ENCODE measurements at regions not wholly inside any gene's neighbourhood (a gene's known extent, or its start where the extent isn't known, plus 50 kb on each side); places are given as distances from the start of the nearest gene placed in this dataset.

DNA sequence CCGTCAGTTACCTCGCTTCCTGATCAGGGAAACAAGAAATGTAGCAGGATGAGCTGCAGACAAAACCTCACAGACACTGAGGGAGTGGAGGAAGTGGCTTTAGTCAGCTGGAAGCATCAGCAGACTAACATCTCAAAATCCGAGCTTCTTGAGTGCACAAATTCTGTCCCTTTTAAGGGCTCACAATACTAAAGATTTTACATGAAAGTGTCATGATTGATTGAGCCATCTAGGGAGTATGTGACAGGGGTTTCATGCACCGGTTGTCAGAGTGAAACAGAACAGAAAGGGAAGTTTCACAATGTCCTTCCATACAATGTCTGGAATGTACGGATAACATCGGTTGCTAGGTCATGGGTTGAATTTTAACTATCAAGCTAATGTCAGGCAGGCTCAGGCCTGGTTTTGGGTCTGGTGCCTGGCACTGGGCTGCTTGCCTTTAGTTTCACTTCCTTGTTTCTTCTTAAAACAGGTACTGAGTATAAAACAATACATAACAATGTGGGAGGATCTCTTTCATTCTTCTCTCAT, 1235.7 kb downstream of the CDY2B start:
- no peaks in the 10 kb centered on the region for H3K9me1 ChIP-seq (replicated peaks; ENCODE audit: control insufficient read depth, extremely low read depth, insufficient read depth, low read length)
- dilution Hi-C loops (cut with MboI; ENCODE audit: extremely low pct_ligation_motif_present, low sequenced_read_pairs) = no loop called here
- H3K27me3 ChIP-seq (ENCODE audit: control insufficient read depth in 2 of 2, insufficient read depth in 2 of 2, low read length in 2 of 2) = no peaks in the 10 kb centered on the region
- H4K20me1 ChIP-seq (replicated peaks; ENCODE audit: control insufficient read depth, extremely low read depth, insufficient read depth, low read length) = no peaks in the 10 kb centered on the region
- no peaks in the 10 kb centered on the region for H3K79me2 ChIP-seq (ENCODE audit: control insufficient read depth, insufficient read depth, low read length)
- ChIA-PET POLR2A (no interaction called here), CTCF (no interaction called here)
- intact Hi-C loops (cut with micrococcal nuclease) = no loop called here
- H2AFZ ChIP-seq (ENCODE audit: low read depth, low read length) = no peak overlapping the region
- H3K36me3 ChIP-seq (ENCODE audit: control insufficient read depth in 2 of 2, extremely low read depth in 1 of 2, insufficient read depth in 2 of 2, low read length in 2 of 2) = no peaks in the 10 kb centered on the region
- no peaks in the 10 kb centered on the region for H3K9me3 ChIP-seq (replicated peaks; ENCODE audit: control insufficient read depth, insufficient read depth, low read length)
- FAIRE-seq (no peak), DNase-seq (ENCODE audit: low read depth, low spot score) (no peak)
- no peak overlapping the region for H3K27ac ChIP-seq (ENCODE audit: insufficient read depth, low read depth, low read length)
- BruUV-seq (replicated peaks) = no TSS peak
- no peak overlapping the region for H3K4me3 ChIP-seq (replicated peaks in 1 of 3; ENCODE audit: insufficient read depth in 1 of 3, low read depth in 1 of 3, low read length in 3 of 3)
- no peak for TF ChIP-seq JUN (IDR thresholded peaks at IDR 0.05; ENCODE audit: borderline replicate concordance, insufficient read depth, insufficient read length, low read depth)
- no peak for TF ChIP-seq FOS (IDR thresholded peaks at IDR 0.05; ENCODE audit: borderline replicate concordance, insufficient read depth, low read length)
- TF ChIP-seq EZH2 (IDR thresholded peaks at IDR 0.05; ENCODE audit: borderline replicate concordance, low read depth, low read length, severe bottlenecking) = no peak
- no peak for TF ChIP-seq MYC (IDR thresholded peaks at IDR 0.05; ENCODE audit: low read depth, low read length)
- TF ChIP-seq, protein P1, sequence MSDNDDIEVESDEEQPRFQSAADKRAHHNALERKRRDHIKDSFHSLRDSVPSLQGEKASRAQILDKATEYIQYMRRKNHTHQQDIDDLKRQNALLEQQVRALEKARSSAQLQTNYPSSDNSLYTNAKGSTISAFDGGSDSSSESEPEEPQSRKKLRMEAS (IDR thresholded peaks at IDR 0.05; ENCODE audit: insufficient read depth, insufficient read length) = no peak
- no peak for TF ChIP-seq POLR2AphosphoS5 (IDR thresholded peaks at IDR 0.05; ENCODE audit: insufficient read depth, low read depth, low read length)
- TF ChIP-seq, protein P2, sequence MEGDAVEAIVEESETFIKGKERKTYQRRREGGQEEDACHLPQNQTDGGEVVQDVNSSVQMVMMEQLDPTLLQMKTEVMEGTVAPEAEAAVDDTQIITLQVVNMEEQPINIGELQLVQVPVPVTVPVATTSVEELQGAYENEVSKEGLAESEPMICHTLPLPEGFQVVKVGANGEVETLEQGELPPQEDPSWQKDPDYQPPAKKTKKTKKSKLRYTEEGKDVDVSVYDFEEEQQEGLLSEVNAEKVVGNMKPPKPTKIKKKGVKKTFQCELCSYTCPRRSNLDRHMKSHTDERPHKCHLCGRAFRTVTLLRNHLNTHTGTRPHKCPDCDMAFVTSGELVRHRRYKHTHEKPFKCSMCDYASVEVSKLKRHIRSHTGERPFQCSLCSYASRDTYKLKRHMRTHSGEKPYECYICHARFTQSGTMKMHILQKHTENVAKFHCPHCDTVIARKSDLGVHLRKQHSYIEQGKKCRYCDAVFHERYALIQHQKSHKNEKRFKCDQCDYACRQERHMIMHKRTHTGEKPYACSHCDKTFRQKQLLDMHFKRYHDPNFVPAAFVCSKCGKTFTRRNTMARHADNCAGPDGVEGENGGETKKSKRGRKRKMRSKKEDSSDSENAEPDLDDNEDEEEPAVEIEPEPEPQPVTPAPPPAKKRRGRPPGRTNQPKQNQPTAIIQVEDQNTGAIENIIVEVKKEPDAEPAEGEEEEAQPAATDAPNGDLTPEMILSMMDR (IDR thresholded peaks at IDR 0.05; ENCODE audit: extremely low read depth in 1 of 2, insufficient read depth in 1 of 2, low read depth in 1 of 2, low read length in 2 of 2) = no peak
- no peak for TF ChIP-seq GATA2 (IDR thresholded peaks at IDR 0.05; ENCODE audit: insufficient read depth, insufficient read length, low read depth, low read length)
- no peak for TF ChIP-seq POLR2A (IDR thresholded peaks at IDR 0.05; ENCODE audit: low read depth, low read length)
- no peaks in the 10 kb centered on the region for H3K4me1 ChIP-seq (ENCODE audit: control insufficient read depth, extremely low read depth, insufficient read depth, low read length)
- no peak overlapping the region for H3K9ac ChIP-seq (replicated peaks; ENCODE audit: extremely low read depth, insufficient read depth, low read length)
- H3K4me2 ChIP-seq (ENCODE audit: insufficient read depth, low read length) = no peak overlapping the region

Measured in endothelial cell of umbilical vein (primary cell).